ENCODE measurements at regions not wholly inside any gene's neighbourhood (a gene's known extent, or its start where the extent isn't known, plus 50 kb on each side); places are given as distances from the start of the nearest gene placed in this dataset.

- DNase-seq, result no peak
Observed at GRCh38 chr13:103734837-103735236, 668.6 kb upstream of the SLC10A2 start.

- DNase-seq, result no peak
Observed at GRCh38 chr13:103731959-103732358, 665.7 kb upstream of the SLC10A2 start.

DNA sequence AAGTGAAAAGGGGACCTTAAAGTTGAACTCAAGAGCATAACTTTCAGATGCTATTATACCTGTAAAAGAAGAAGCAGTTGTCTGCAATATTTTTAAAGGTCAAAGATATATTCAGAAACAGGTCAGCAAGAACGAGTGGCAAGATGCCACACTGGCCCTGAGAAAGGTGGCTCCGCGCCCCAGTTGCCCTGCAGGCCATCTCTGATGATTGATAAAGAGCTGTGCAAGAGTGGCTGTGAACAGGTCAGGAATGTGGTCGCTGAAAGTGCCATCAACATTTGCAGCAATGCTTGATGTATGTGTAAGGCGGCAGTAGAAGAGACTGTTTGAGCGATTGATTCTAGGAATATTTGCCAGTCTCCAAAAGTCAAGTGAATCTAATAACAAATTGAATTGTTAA lies 664.2 kb upstream of the SLC10A2 start:
- no peak for DNase-seq

DNA sequence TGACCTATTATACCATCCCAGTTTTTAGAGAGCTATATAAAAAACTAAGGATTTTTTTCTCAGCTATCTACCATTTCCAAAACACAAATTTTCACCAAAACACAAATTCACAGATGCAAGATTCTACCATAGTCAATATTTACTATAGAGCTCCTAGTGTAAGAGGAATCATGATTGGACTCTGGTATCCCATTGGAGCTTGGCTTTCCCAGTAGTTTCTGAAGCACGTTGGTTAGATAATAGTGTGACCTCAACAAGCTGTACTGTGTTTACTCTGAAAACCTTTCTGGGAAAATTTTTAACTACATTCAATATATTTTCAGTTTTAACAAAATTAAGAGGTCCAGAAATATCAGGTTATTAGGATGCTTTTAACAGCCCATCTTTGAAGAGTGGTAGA lies 660.6 kb upstream of the SLC10A2 start:
- DNase-seq, result no peak

GRCh38 chr13:103716718-103717117 lies 650.5 kb upstream of the SLC10A2 start:
- DNase-seq, result no peak

GRCh38 chr13:103715335-103715734 lies 649.1 kb upstream of the SLC10A2 start:
- no peak for DNase-seq

GRCh38 chr13:103703246-103703645 lies 637.0 kb upstream of the SLC10A2 start:
- DNase-seq, result no peak

DNA sequence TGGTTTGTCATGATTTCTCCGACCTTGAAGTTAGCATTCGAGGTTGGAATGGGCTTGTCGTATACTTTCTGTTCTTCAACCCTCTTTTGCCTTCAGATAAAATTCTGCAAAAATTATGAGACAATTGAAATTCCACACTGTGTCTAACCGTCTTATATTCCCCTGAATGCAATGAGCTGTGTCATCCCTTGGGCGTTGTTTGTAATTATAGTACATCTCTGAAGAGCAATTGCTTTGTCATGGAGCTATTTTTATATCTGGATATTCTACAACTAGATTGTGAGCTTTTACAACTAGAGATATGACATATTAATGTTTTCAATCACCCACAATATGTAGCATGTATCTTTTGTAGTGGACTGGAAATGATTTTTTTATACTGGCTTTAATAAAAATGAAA lies 631.8 kb upstream of the SLC10A2 start:
- DNase-seq, result no peak

DNA sequence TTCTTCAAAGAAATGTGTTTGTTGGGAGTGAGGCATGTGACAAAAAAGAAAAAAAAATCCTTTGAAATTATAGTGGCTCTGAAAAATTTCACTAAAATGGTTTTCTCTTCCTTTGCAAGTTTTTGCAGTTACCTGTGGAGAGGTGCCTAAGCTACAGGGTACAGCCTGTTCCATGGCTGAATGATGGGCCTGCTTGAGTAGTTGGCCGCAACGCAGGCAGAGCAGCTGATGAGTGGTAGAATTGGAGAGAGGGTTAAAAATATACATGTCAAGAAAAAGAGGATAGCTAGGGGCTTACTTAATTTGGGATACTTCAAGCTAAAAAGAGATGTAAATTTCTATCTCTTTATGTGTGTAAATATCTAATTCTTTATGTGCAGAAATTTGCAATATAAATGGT lies 629.1 kb upstream of the SLC10A2 start:
- no peak for DNase-seq

- DNase-seq, result no peak
Observed at GRCh38 chr13:103694471-103694870, 628.3 kb upstream of the SLC10A2 start.

DNA sequence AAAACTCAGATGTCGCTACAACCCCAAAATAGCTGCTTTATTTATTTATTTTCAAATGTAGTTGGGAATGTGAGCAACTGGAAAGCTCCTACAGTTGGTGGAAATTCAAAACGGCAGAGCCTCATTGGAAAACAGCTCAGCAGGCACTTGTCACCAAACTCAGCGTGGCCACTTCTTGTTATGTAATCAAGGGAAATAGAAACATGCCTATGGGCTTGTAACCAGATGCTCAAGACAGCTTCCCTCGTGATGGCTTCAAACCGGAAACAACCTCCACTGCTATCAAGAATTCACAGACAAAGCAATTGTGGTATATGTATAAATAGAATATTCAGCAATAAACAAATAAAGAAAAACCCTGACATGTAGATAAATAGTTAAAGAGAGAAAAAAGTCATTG lies 627.8 kb upstream of the SLC10A2 start:
- DNase-seq, result no peak

DNA sequence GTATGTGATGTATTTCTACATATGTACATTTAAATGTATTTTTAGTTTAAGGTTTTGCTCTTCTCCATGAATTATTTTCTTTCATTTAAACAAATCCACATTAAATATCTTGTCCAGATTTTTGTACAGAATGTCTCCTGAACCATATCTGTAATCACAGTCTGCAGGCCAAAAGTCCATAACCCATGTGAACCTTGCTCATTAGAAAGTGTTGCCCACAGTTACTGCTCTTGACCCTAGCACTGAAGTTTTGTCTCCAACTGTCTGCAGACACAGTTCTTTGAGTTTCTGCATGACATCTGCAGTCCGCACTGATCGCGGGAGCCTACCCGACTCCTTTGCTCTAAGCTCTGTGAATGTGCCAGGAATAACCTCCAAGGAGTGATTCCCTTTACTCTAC lies 626.2 kb upstream of the SLC10A2 start:
- no peak for DNase-seq

DNA sequence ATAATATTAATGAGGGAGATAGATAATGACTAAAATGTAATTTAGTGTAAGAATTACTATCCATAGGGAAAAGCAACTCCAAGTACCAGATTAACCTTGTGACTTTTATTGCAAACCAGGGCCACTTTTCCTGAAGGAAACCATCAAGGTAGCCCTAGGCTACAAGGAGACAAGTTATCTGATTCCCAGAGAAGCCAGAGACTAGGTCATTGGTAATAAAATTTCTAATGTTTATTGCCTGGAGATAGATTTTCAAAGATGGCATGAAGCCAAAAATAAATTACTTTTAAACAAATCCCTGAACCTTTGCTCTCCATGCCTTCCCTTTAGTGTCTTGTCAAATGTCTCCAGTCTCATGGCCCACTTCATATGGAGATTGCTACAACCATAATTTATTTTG lies 610.1 kb upstream of the SLC10A2 start:
- no peak for DNase-seq

GRCh38 chr13:103671547-103671946 lies 605.3 kb upstream of the SLC10A2 start:
- no peak for DNase-seq

GRCh38 chr13:103663996-103664395 lies 597.8 kb upstream of the SLC10A2 start:
- DNase-seq, result no peak

- no peak for DNase-seq
Observed at GRCh38 chr13:103656311-103656710, 590.1 kb upstream of the SLC10A2 start.

DNA sequence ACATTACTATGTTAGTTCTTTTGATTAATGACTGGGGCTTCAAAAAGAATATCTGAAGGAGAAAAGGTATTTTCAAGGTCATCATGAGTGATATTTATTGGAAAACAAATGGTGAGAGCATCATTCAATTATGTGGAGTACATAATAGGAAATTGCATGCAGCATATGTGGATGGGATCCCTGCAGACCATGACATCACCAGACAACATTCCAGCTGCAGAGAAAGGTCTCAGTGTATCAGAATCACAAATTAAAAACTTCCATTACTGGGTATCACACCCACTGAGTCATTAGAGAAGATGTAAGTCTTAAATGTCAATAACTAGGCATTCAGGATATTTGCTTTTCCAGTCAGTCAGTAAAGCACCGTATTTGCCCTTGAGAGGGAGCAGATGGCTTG lies 574.4 kb upstream of the SLC10A2 start:
- no peak for DNase-seq

GRCh38 chr13:103639326-103639725 lies 573.1 kb upstream of the SLC10A2 start:
- no peak for DNase-seq

- no peak for DNase-seq
Observed at GRCh38 chr13:103638706-103639105, 572.5 kb upstream of the SLC10A2 start.

GRCh38 chr13:103634066-103634465 lies 567.8 kb upstream of the SLC10A2 start:
- DNase-seq, result no peak

- no peak for DNase-seq
Observed at GRCh38 chr13:103625194-103625593, 559.0 kb upstream of the SLC10A2 start.

DNA sequence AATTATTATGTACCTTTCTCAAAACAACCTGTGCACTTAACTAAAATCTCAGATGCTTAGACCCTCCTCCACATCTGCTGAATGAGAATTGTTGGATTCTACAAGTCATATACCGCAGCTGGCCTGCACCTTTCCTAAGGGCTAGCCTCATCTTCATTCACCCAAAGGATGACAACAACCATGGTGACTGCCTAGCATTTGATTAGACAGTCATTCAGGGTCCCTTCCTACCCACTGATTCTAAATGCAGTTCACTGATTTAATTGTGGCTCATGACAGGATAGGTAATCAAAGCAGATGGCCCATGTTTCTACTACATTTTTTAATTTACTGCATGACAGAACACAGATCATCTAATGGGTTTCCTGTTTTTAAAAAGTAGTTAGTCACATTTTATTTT lies 551.9 kb upstream of the SLC10A2 start:
- no peak for DNase-seq

DNA sequence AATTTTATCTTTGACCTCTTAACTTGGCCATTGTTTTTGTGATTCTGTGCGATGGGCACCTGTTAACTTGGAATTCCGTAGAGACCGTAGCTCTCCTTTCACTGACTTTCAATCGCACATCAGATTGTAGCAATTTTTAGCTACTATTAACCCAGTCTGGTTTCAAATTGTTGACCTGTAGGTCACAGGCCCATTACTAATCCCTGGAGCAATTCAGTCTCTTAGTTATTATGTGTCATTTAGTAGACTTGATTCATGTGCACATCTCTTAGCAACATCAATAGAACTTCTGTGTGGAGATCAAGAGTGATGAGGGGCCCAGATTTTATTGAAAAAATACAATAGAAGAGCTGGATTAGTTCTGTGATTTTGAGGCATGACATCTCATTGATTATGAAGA lies 549.6 kb upstream of the SLC10A2 start:
- DNase-seq, result no peak

DNA sequence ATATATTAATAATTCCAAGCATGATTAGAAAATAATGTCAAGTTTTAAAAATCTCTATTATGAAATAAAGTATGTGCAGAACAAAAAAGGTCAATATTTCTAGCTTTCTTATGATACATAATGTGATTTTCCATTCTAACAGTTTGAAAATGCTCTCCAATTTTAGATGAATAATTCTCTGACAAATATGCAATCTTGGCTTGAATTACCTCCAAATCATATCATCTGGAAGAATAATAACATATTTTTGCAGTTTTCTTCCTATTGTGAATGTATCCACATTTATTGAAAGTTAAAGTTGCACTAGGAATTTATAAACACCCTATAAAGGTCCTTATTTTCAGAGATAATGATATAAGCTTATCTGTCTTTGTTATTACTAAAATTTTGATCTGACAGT lies 548.5 kb upstream of the SLC10A2 start:
- DNase-seq, result no peak

- no peak for DNase-seq
Observed at GRCh38 chr13:103607995-103608394, 541.8 kb upstream of the SLC10A2 start.
